Gastrocnemius medialis (tissue), 4 donors: ENCODE measurements at regions not wholly inside any gene's neighbourhood (a gene's known extent, or its start where the extent isn't known, plus 50 kb on each side); places are given as distances from the start of the nearest gene placed in this dataset.

Source experiments
- CTCF ChIP-seq, 5 experiments: fragments of 450-650 bp in 3 of 5; fragments of 200-600 bp in 2 of 5; sonication (generic) in 2 of 5; IDR thresholded peaks in 4 of 5; conservative IDR thresholded peaks in 1 of 5; 1 replicate in 4 of 5; 2 replicates in 1 of 5; pipeline ENCODE4 v1.5.1; 2016 to 2019; ENCODE audit warnings: antibody characterized with exemption in 5 of 5, mild to moderate bottlenecking in 3 of 5, moderate library complexity in 3 of 5
- POLR2A ChIP-seq, 2 donors: fragments of 450-650 bp; IDR thresholded peaks; one replicate each; pipeline ENCODE4 v1.6.1; 2017; ENCODE audit warnings: antibody characterized with exemption in 2 of 2, mild to moderate bottlenecking in 2 of 2, moderate library complexity in 2 of 2

DNA sequence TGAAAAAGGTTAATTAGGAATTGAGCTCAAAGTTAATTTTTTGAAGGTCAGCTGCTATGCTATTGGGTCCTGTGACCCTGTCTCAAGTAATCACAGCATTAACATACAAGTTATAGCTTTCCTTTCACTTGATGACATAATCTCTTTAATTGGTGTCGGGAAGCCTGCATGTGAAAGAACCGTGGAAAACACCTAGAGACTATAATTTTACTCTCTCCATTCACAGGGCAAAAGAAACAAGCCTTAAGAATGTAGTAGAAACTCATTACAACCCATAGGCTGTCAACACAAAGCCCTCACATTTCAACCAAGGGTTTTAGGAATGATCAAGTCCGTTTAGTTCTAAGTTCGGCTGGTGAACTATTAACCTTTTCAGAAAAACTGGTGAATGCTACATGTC lies 104.4 kb downstream of the PPM1A start:
- no peak for TF ChIP-seq CTCF (IDR thresholded peaks at IDR 0.05 in 4 of 5, conservative IDR thresholded peaks at IDR 0.05 in 1 of 5)
- TF ChIP-seq POLR2A (IDR thresholded peaks at IDR 0.05): no peak
